GM18868 (cell line): ENCODE measurements at regions not wholly inside any gene's neighbourhood (a gene's known extent, or its start where the extent isn't known, plus 50 kb on each side); places are given as distances from the start of the nearest gene placed in this dataset.
"Not testable (repeated sequence)": the region's sequence is repeated elsewhere in the genome, so short reads cannot be mapped to it uniquely, and the experiment has no call there.

ENCODE experiments used
- ATAC-seq: cut with Tn5 transposase; IDR thresholded peaks from one replicate; pipeline ENCODE4 v1.9.1; 2021; ENCODE audit warnings: mild to moderate bottlenecking, moderate library complexity; ENCODE audit not compliant: unreplicated experiment

DNA sequence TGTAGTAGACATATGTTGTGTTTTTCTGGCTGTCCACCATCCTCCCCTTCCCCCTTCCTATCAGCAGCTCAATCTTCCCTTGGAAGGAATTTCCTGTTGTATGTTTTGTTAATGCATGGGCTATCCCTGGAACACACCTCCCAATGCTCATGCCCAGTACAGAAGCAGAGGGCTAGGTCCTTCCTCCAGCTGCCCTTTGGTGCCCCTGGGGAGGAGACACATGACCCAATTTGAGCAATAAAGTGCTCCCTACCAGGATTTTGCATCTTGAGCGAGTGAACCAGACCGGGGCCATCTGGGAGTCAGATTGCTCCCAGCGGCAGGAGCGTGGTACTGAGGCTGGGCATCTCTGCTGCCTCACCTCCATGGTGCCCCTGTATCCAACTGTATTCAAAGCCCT is 141.5 kb upstream of the MED13 start:
- ATAC-seq, result no peak

DNA sequence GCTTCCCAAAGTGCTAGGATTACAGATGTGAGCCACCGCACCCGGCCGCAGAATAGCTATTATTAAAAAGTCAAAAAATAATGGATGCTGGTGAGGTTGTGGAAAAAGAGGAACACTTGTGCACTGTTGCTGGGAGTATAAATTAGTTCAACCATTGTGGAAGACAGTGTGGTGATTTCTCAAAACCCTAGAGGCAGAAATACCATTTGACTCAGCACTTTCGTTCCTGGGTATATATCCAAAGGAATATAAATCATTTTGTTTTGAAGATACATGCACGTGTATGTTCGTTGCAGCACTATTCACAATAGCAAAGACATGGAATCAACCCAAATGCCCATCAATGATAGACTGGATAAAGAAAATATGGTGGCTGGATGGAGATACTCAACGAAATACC is 132.1 kb upstream of the MED13 start:
- not testable (repeated sequence) for ATAC-seq

DNA sequence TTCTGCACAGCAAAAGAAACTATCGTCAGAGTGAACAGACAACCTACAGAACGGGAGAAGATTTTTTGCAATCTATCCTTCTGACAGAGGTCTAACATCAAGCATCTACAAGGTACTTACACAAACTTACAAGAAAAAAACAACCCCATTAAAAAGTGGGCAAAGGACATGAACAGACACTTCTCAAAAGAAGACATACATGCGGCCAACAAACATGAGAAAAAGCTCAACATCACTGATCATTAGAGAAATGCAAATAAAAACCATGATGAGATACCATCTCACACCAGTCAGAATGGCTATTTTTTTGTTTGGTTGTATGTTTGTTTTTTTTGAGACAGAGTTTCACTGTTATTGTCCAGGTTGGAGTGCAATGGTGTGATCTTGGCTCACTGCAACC is 131.5 kb upstream of the MED13 start:
- not testable (repeated sequence) for ATAC-seq

DNA sequence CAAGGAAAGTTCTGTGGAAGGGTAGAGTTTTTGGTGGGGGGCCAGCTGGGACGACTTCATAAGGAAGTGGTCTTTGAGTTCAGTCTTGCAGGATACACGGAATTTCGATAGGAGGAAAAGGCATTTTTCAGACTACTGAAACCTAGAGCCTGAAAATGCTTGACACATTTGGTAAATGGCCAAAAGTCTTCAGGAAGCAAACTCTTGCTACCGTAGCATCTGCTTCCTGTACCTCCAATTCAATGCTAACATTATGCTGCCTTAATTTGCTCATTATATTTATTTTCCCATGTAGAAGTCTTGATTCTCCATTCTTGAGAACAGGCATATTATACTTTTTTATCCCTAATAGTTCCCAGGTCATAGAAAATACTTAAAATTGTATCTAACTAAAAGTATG is 129.3 kb upstream of the MED13 start:
- no peak for ATAC-seq

DNA sequence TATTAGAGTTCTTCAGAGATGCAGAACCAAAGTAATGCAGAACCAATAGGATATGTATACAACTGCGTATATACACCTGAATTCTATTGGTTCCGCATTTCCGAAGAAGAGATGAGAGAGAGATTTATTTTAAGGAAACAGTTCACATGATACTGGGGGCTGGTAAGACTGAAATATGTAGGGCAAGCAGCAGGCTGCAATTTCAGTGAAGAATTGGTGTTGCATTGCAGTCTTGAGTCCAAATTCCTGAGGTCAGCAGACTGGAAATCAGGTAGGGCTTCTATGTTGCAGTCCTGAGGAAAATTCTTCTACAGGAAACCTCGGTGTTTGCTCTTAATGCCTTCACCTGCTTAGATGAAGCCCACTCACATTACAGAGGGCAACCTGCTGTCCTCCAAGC is 128.2 kb upstream of the MED13 start:
- ATAC-seq, result no peak

DNA sequence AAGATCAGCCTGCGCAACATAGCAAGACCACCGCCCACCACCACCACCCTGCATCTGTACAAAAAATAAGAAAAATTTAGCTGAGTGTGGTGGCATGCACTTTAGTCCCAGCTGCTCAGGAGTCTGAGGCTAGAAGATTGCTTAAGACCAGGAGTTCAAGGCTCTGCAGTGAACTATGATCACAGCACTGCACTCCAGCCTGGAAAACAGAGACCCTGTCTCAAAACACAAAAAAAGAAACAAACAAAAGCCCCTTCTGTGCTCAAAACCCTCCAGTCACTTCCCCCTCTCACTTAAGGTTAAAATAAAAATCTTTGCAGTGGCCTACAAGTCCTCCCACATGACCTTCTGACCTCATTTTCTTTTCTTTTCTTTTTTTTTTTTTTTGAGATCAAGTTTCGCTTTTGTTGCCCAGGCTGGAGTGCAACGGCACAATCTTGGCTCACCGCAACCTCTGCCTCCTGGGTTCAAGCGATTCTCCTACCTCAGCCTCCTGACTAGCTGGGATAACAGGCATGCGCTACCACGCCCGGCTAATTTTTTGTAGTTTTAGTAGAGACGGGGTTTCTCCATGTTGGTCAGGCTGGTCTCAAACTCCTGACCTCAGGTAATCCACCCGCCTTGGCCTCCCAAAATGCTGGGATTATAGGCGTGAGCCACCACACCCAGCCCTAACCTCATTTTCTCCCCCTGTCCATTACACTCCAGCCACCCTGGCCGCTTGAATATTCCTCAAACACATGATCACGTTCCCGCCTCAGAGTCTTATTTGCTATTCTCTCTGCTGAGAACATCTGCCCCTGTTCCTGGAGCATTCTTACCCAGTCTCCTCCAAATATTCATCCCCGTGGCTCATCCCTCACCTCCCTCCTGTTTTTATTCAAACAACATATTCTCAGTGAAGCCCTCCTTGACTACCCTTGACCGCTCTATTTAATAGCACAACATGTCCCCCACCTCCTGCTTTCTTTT is 126.6 kb upstream of the MED13 start:
- ATAC-seq, result no peak

DNA sequence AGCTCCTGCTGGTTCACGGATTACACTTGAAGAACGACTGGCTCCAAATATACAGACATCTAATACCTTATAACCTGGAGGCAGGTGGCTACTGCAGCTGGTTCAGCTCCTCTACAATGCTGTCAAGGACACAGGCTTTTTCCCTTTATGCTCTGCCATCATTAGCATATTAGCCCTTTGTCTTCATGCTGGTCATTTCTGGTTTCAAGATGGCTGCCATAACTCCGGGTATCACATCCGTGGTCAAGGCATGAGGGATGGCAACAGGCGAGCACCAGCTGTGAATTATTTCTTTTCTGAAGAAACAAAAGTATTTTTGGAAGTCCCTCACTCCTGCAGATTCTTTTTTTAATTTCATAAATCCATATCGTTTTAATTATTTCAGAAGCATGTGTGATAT is 124.3 kb upstream of the MED13 start:
- no peak for ATAC-seq

DNA sequence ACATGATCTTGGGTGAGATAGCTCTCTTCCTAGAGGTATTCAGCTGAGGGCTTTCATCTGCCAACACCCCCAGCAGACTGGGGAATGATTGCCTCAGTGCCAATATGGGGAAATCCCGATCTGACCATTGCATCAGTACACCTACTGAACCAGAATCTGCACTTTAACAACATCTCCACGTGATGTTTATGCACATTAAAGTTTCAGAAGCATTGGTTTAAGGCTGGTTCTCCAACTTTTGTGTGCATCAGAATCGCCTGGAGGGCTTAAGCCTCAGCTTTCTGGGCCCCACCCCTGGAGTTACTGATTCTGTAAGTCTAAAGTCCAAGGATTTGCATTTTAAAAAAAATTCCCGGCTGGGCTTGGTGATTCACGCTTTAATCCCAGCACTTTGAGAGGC is 123.6 kb upstream of the MED13 start:
- ATAC-seq, result no peak

DNA sequence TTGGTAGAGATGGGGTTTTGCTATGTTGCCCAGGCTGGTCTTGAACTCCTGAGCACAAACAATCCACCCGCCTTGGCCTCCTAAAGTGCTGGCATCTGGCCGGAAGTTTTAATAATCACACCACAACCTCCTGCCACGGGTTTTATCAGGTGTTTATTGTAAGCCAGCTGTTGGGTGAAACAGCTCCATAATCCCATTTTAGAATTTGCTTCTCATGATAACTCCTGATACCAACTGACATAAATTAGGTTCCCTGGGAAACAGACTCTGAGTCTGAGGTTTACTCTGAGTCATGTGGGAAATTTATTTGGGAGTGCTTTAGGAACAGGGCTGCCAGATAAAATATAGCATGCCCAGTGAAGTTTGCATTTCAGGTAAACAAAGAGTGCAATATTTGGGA is 122.6 kb upstream of the MED13 start:
- no peak for ATAC-seq

DNA sequence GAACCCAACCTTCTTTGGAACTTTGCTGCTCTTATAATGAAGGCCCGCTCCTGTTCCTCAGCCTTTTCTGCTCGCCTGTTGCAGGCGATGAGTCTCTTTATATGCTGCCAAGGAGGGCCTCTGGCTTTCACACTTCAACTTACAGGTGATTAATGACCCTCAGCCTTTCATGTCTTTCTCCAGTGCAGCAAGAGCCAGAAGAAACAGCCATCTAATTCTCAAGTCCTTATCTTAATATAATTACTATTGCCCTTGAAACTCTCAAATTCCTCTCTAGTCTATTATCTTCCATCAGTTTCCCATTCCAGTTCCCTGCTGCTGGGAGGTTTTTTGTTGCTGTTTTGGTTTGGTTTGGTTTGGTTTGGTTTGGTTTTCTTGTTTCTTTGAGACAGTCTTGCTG is 121.8 kb upstream of the MED13 start:
- ATAC-seq, result no peak

DNA sequence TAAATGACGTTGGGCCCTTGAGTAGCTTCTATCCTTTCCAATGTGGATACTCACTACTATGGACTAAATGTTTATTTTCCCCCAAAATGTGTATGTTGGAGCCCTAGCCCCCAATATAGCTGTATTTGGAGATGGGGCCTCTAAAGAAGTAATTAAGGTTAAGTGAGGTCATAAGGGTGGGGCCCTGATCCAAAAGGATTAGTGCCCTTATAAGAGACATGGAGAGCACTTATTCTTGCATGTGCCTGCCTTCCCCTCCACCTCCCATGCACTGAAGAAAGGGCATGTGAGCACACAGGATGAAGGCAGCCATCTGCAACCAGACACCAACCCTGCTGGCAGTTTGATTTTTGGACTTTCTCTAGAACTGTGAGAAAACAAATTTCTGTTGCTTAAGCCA is 115.7 kb upstream of the MED13 start:
- ATAC-seq, result no peak

DNA sequence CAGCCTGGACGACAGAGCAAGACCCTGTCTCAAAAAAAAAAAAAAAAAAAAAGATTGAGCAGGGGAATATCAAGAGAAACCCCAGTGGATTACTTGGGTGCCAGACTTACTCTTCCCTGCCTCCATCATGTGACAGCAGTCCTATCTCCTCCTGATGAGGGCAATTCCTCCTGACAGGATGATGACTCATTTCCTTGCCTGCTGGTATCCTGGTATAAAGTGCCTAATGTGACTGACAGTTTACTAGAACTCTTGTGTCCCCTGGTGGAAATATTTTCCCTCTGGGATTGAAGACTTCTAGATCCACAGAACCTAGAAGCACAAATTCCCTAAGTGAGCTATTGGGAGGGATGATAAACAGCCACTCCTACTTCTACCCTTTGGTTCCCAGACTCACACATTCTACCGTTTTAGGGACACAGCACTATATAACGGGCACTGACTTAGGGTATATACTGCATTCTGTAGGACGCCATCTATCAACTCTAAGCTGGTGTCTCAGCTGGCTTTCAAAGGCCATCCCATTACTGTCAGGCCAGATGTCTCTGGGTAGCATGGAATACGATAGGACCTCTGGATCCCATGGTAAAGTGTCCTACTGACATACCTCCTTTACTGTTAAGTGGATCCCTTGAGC is 114.6 kb upstream of the MED13 start:
- no peak for ATAC-seq

DNA sequence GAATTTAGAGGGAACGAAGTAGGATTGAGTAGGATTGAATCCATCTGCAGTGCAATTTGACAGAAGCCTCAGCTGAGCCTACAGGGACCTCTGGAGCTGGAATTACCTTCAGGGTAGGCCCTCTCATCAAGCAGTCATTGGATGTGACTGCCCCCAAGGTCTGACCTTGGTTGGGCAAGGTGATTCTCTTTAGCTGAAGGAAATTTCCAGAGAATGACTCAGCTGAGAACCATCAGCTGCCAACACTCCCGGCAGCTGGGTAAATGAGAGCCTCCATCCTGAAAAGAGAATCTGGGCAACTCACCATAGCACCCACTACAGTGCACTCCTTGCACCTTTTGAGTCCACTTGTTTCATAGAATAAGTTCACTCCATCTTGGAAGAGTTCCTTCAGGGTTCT is 113.5 kb upstream of the MED13 start:
- ATAC-seq, result no peak

DNA sequence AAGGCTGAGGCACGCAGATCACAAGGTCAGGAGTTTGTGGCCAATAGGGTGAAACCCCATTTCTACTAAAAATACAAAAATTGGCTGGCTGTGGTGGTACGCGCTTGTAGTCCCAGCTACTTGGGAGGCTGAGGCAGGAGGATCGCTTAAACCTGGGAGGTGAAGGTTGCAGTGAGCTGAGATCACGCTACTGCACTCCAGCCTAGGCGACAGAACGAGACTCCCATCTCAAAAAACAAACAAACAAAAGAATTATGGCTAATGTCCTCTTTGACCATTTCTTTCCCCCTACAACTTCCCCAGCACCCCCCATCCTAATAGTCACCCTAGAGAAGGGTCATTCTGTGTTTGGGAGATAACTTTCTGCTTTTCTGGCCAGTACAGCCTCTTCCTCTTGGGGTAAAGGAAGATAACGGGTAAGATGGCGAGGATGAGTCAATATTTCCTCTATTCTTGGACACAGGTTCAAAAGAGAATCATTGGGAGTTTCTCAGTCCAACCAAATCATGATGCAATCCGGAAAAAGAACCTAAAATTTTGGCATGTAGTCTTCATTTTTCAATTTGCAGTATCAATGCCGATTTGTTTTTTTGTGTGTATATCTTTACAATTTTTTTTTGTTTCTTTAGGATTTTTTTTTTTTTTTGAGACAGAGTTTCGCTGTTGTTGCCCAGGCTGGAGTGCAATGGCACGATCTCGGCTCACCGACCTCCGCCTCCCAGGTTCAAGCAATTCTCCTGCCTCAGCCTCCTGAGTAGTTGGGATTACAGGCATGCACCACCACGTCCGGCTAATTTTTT is 107.6 kb upstream of the MED13 start:
- ATAC-seq, result no peak

DNA sequence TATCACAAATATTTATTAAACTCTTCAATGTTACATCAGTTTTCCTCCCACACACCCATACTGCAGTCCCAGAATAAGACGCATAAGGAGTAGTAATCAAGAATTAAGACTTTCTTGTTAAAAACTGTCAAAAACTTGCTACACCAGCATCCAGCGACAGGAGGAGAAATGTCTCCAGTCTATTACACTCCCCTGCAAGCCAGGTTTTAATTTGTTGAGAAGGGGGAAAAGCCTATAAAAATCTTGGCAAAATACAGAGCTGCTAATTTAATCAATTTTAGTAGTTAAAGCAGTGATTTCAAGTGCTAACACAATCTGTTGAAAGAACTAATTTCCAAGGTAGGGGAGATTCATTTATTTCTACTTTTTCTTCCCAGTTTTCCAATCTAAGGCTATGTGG is 102.0 kb upstream of the MED13 start:
- ATAC-seq, result no peak

DNA sequence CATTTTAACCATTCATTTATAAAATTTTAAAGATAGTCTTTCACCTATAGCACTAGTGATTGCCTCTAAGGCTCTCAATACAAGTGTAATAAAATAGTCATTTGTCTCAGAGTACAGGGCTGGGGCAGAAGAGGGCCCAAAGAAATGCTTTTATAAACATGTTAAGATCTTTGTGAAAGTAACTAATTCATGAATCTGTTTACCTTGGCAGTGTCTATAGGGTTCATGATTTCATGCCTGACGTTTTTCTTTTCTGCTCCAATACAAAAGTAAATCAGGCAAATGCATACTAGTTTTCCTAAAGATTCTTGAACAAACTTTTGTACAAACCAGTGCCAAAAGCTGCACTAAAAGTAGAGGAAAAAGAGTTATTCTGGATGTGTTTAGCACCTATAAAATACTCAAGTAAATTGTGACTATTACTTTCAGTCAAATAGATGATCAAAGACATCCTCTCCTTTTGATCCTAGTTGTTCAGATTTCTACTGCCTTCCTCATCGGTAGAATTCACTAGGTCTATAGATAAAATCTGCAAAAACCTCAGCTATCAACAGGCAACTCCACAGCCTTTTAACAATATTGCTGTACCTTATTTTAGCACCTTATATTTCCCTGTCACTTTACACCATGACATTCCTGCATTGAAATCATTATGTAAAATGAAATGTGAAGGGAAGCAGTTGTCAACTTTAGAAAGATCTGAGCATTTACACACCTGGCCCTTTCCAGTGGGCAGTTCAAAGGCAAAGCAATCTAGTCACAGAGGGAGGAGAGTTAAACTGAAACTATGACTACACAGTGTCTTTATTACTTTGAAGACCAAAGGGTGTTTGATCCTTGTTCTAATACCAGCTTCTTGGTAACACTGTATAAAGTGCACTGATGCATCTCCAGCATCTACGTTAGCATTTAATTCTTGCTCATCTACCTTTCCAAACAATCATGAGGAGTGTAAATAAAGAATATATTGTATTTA is 100.0 kb upstream of the MED13 start:
- ATAC-seq, result peak; percentile 90

DNA sequence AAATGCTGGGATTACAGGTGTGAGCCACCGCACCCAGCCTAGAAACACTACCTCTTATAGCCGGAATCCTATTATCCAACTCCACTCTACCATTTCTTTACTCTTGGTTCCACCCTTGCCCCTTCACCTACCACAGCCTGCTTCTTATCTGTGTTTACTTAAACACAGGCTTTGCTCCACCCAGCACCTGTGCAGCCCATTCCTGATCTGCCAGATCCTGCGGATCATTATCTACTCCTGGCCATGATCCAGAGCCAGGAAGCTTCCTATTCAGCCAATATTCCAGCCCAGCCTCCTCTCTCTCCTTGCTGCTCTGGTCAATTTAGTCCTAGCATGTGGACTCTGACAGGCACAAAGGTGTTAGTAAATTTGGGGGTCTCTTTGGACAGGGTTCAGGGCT is 98.8 kb upstream of the MED13 start:
- no peak for ATAC-seq

DNA sequence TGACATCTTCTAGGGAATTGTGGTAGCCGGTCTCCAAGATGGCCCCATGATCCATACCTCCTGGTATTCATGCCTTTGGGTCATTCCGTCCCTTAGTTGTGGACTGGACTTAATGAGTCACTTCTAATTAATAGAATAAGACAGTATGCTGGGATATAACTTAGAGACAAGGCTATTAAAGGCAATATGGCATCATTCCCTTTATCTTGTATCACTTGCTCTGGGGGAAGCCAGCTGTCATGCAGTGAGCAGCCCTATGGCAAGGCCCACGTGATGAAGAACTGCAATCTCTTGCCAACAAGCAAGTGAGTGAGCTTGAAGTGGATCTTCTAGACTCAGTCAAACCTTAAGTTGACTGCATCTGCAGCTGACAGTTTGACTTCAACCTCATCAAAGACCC is 97.8 kb upstream of the MED13 start:
- ATAC-seq, result no peak

DNA sequence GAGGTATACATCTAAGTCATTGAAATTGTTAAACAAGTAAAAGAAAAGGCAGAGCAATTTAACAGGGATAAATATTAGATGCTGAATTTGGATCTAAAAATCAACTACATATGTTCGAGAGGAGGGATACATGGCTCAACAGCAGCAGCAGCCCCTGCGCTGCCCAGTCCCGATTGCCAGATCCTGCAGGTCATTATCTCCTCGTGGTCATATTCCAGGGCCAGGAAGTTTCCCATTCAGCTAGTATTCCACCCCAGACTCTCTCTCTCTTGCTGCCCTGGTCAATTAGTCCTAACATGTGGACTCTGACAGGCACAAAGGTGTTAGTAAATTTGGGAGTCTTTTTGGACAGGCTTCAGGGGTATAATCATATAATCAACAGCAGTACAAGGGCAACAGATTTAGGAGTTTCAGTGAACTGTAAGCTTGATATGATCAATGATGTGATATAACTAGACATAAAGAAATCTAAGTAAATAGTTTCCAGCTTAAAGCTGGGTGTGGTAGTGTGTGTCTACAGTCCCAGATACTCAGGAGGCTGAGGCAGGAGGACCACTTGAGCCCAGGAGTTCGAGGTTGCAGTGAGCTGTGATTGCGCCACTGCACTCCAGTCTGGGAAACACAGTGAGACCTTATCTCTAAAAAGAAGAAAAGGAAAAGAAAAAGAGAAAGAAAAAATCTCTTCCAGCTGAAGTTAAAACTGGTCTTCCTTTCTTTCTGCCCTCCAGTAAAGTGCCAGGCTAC is 96.5 kb upstream of the MED13 start:
- ATAC-seq, result no peak

DNA sequence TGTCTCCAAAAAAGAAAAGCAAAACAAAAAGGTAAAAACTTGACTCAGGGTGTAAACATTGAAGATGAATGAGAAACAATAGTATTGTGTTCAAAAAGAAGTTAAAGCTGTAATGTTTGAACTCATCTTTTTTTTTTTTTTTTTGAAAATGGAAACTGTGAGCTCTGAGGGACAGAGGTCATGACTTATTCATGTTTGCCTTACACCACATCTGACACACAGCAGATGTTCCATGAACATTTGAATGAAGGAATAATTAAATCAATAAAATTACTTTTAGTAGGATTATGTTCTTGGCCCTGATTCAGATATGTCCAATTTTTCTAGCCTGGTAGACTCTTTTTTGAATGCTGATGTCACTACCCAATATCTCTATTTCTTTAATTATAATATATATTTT is 95.7 kb upstream of the MED13 start:
- ATAC-seq, result no peak
